Trophoblast cell (in vitro differentiated cells and primary cell): ENCODE measurements at regions not wholly inside any gene's neighbourhood (a gene's known extent, or its start where the extent isn't known, plus 50 kb on each side); places are given as distances from the start of the nearest gene placed in this dataset.

ENCODE experiments used
- DNase-seq, 2 donors: peaks; one replicate each; pipeline ENCODE4 v3.0.0-alpha.2; 2016
- H2AFZ ChIP-seq: 2 replicates; pipeline ENCODE4 v1.6.1; 2013; ENCODE audit warnings: low read length, moderate library complexity, mild to moderate bottlenecking; ENCODE audit not compliant: insufficient read depth, poor library complexity
- H2AK5ac ChIP-seq: 2 replicates; pipeline ENCODE4 v1.6.1; 2013; ENCODE audit warnings: mild to moderate bottlenecking, low read length
- H2BK120ac ChIP-seq: 2 replicates; pipeline ENCODE4 v1.6.1; 2013; ENCODE audit warnings: low read length, mild to moderate bottlenecking, moderate library complexity; ENCODE audit not compliant: insufficient read depth, poor library complexity
- H2BK12ac ChIP-seq: 2 replicates; pipeline ENCODE4 v1.6.1; 2013; ENCODE audit warnings: mild to moderate bottlenecking, low read length, moderate library complexity
- H2BK5ac ChIP-seq: 2 replicates; pipeline ENCODE4 v1.6.1; 2013; ENCODE audit warnings: low read length, low read depth, moderate library complexity, mild to moderate bottlenecking; ENCODE audit not compliant: poor library complexity
- H3K14ac ChIP-seq: 2 replicates; pipeline ENCODE4 v1.6.1; 2013; ENCODE audit warnings: mild to moderate bottlenecking, low read length
- H3K18ac ChIP-seq: 2 replicates; pipeline ENCODE4 v1.6.1; 2013; ENCODE audit warnings: mild to moderate bottlenecking, low read length
- H3K23ac ChIP-seq: 2 replicates; pipeline ENCODE4 v1.6.1; 2013; ENCODE audit warnings: low read length
- H3K27ac ChIP-seq: 2 replicates; pipeline ENCODE4 v1.5.1; 2013; ENCODE audit warnings: low read depth, mild to moderate bottlenecking, inconsistent platforms, low read length, moderate library complexity
- H3K27me3 ChIP-seq: 2 replicates; pipeline ENCODE4 v1.6.1; 2013; ENCODE audit warnings: inconsistent platforms, mild to moderate bottlenecking, low read length, moderate library complexity; ENCODE audit not compliant: insufficient read depth
- H3K36me3 ChIP-seq, 2 experiments: 1 replicate in 1 of 2; 2 replicates in 1 of 2; pipeline ENCODE4 v1.6.1; 2013; ENCODE audit warnings: low read length in 2 of 2, mild to moderate bottlenecking in 2 of 2, moderate library complexity in 1 of 2; ENCODE audit not compliant: insufficient read depth in 2 of 2, control insufficient read depth in 1 of 2
- H3K4ac ChIP-seq: 2 replicates; pipeline ENCODE4 v1.6.1; 2013; ENCODE audit warnings: low read depth, mild to moderate bottlenecking, low read length, moderate library complexity
- H3K4me1 ChIP-seq, 2 experiments: 1 replicate in 1 of 2; 2 replicates in 1 of 2; pipeline ENCODE4 v1.6.1; 2013; ENCODE audit warnings: low read length in 2 of 2, mild to moderate bottlenecking in 2 of 2, moderate library complexity in 1 of 2; ENCODE audit not compliant: insufficient read depth in 2 of 2, control insufficient read depth in 1 of 2
- H3K4me2 ChIP-seq: 2 replicates; pipeline ENCODE4 v1.6.1; 2013; ENCODE audit warnings: inconsistent platforms, mild to moderate bottlenecking, low read length, moderate library complexity
- H3K4me3 ChIP-seq: 2 replicates; pipeline ENCODE4 v1.5.1; 2013; ENCODE audit warnings: mild to moderate bottlenecking, low read depth, low read length, inconsistent platforms
- H3K79me1 ChIP-seq: one replicate; pipeline ENCODE4 v1.6.1; 2013; ENCODE audit warnings: low read length
- H3K79me2 ChIP-seq: 2 replicates; pipeline ENCODE4 v1.6.1; 2013; ENCODE audit warnings: low read length, mild to moderate bottlenecking; ENCODE audit not compliant: control insufficient read depth, insufficient read depth, poor library complexity
- H3K9ac ChIP-seq: 2 replicates; pipeline ENCODE4 v1.6.1; 2013; ENCODE audit warnings: mild to moderate bottlenecking, low read length
- H3K9me3 ChIP-seq: 2 replicates; pipeline ENCODE4 v1.6.1; 2013; ENCODE audit warnings: low read depth, mild to moderate bottlenecking, control low read depth, inconsistent platforms, low read length; ENCODE audit not compliant: insufficient read depth
- H4K12ac ChIP-seq: 2 replicates; pipeline ENCODE4 v1.6.1; 2013; ENCODE audit warnings: low read depth, mild to moderate bottlenecking, low read length, moderate library complexity
- H4K8ac ChIP-seq: 2 replicates; pipeline ENCODE4 v1.6.1; 2013; ENCODE audit warnings: low read depth, mild to moderate bottlenecking, low read length, moderate library complexity
- H4K91ac ChIP-seq: one replicate; pipeline ENCODE4 v1.6.1; 2013; ENCODE audit warnings: low read depth, mild to moderate bottlenecking, low read length, moderate library complexity
- WGBS: extraction: QIAGEN DNeasy Blood & Tissue Kit; methylation state at CpG from one replicate; pipeline ENCODE4 v1.1.7; 2013; ENCODE audit warnings: missing lambda C conversion rate; ENCODE audit not compliant: insufficient read length, insufficient coverage; ENCODE audit errors: extremely low coverage; 5-methylcytosine and 5-hydroxymethylcytosine counted together

- Histone ChIP-seq H3K9me3 (no peaks in the 10 kb centered on the region), H3K27me3 (no peaks in the 10 kb centered on the region), H3K4me2 (no peak overlapping the region), H3K14ac (no peak overlapping the region), H2BK120ac (no peak overlapping the region), H2BK5ac (no peak overlapping the region), H3K36me3 (no peaks in the 10 kb centered on the region), H3K4ac (no peak overlapping the region), H3K27ac (no peak overlapping the region), H3K4me3 (no peak overlapping the region), H3K79me1 (no peaks in the 10 kb centered on the region), H3K18ac (no peak overlapping the region), H4K91ac (no peak overlapping the region), H2BK12ac (no peak overlapping the region), H4K12ac (no peak overlapping the region), H3K9ac (no peak overlapping the region), H3K23ac (no peak overlapping the region), H3K4me1 (no peaks in the 10 kb centered on the region), H4K8ac (no peak overlapping the region), H2AFZ (no peak overlapping the region), H3K79me2 (no peaks in the 10 kb centered on the region), H2AK5ac (no peak overlapping the region)
- DNase-seq, result peak in 1 of 2 donors; percentile 15
- no CpG with 5 or more reads among the region's 1 CpG for WGBS
Measured at GRCh38 chr4:52172166-52172565, 121.1 kb downstream of the SPATA18 start.

GRCh38 chr4:52173470-52174045, 122.5 kb downstream of the SPATA18 start:
- Histone ChIP-seq H3K36me3 (no peaks in the 10 kb centered on the region), H3K79me1 (no peaks in the 10 kb centered on the region), H2BK12ac (no peak overlapping the region), H3K4ac (no peak overlapping the region), H3K4me3 (no peak overlapping the region), H3K4me2 (no peak overlapping the region), H3K4me1 (no peaks in the 10 kb centered on the region), H2BK5ac (no peak overlapping the region), H2BK120ac (no peak overlapping the region), H2AFZ (no peak overlapping the region), H4K8ac (no peak overlapping the region), H3K23ac (no peak overlapping the region), H3K9me3 (no peaks in the 10 kb centered on the region), H3K79me2 (no peaks in the 10 kb centered on the region), H3K27me3 (no peaks in the 10 kb centered on the region), H3K27ac (no peak overlapping the region), H3K14ac (no peak overlapping the region), H2AK5ac (no peak overlapping the region), H4K91ac (no peak overlapping the region), H3K9ac (no peak overlapping the region), H4K12ac (no peak overlapping the region), H3K18ac (no peak overlapping the region)
- no peak for DNase-seq
- WGBS, result no CpG with 5 or more reads among the region's 2 CpGs

- no CpG with 5 or more reads among the region's 1 CpG for WGBS
- Histone ChIP-seq H3K4me3 (no peak overlapping the region), H2BK120ac (no peak overlapping the region), H3K4me1 (no peaks in the 10 kb centered on the region), H3K14ac (no peak overlapping the region), H3K79me2 (no peaks in the 10 kb centered on the region), H3K27ac (no peak overlapping the region), H2AFZ (no peak overlapping the region), H3K9ac (no peak overlapping the region), H4K8ac (no peak overlapping the region), H4K12ac (no peak overlapping the region), H2BK12ac (no peak overlapping the region), H3K4me2 (no peak overlapping the region), H2AK5ac (no peak overlapping the region), H3K23ac (no peak overlapping the region), H3K79me1 (no peaks in the 10 kb centered on the region), H3K9me3 (no peaks in the 10 kb centered on the region), H3K4ac (no peak overlapping the region), H4K91ac (no peak overlapping the region), H3K36me3 (no peaks in the 10 kb centered on the region), H3K18ac (no peak overlapping the region), H3K27me3 (no peaks in the 10 kb centered on the region), H2BK5ac (no peak overlapping the region)
- no peak for DNase-seq
Measured at GRCh38 chr4:52187603-52188002, 136.5 kb downstream of the SPATA18 start.

- H3K4me3 ChIP-seq, result no peak overlapping the region
- H4K91ac ChIP-seq, result no peak overlapping the region
- no CpG with 5 or more reads among the region's 2 CpGs for WGBS
Measured at GRCh38 chr4:52192001-52192400, 140.9 kb downstream of the SPATA18 start.

More at GRCh38 chr4:52192001-52192400, 140.9 kb downstream of the SPATA18 start:
- no peaks in the 10 kb centered on the region for H3K9me3 ChIP-seq
- no peak overlapping the region for H2AFZ ChIP-seq
- no peak overlapping the region for H3K9ac ChIP-seq
- no peak overlapping the region for H3K4ac ChIP-seq
- H3K14ac ChIP-seq, result no peak overlapping the region
- H2BK120ac ChIP-seq, result no peak overlapping the region
- no peak overlapping the region for H3K23ac ChIP-seq
- H2BK5ac ChIP-seq, result no peak overlapping the region
- H2AK5ac ChIP-seq, result no peak overlapping the region
- H3K4me1 ChIP-seq, result no peaks in the 10 kb centered on the region
- no peaks in the 10 kb centered on the region for H3K36me3 ChIP-seq
- no peak overlapping the region for H2BK12ac ChIP-seq
- H3K18ac ChIP-seq, result no peak overlapping the region
- H3K79me2 ChIP-seq, result no peaks in the 10 kb centered on the region
- no peak overlapping the region for H3K27ac ChIP-seq
- no peaks in the 10 kb centered on the region for H3K79me1 ChIP-seq
- H3K4me2 ChIP-seq, result no peak overlapping the region
- no peaks in the 10 kb centered on the region for H3K27me3 ChIP-seq
- DNase-seq, result no peak
- no peak overlapping the region for H4K8ac ChIP-seq
- H4K12ac ChIP-seq, result no peak overlapping the region
